A549 (cell line): ENCODE measurements at regions not wholly inside any gene's neighbourhood (a gene's known extent, or its start where the extent isn't known, plus 50 kb on each side); places are given as distances from the start of the nearest gene placed in this dataset.
"Not testable (repeated sequence)": the region's sequence is repeated elsewhere in the genome, so short reads cannot be mapped to it uniquely, and the experiment has no call there.

Experiments
- CTCF ChIP-seq: fragments of >200 bp; sonication (Bioruptor Twin); formaldehyde crosslinking; IDR thresholded peaks from 3 replicates; pipeline ENCODE4 v1.5.1; 2016
- POLR2A ChIP-seq: IDR thresholded peaks from 2 replicates; pipeline ENCODE4 v1.6.1; 2012; ENCODE audit warnings: mild to moderate bottlenecking, low read length

GRCh38 chr9:66182316-66182715 lies 445.4 kb downstream of the FOXD4L4 start:
- TF ChIP-seq CTCF, POLR2A: not testable (repeated sequence)
